ENCODE measurements at regions not wholly inside any gene's neighbourhood (a gene's known extent, or its start where the extent isn't known, plus 50 kb on each side); places are given as distances from the start of the nearest gene placed in this dataset.

- no peak overlapping the region for H2AFZ ChIP-seq (ENCODE audit: low read length)
- no peaks in the 10 kb centered on the region for H3K9me3 ChIP-seq (ENCODE audit: low read length)
- no peaks in the 10 kb centered on the region for H3K36me3 ChIP-seq (replicated peaks in 1 of 2; ENCODE audit: control insufficient read depth in 1 of 2, insufficient read depth in 2 of 2, low read length in 2 of 2)
- ATAC-seq (no peak), DNase-seq (ENCODE audit: low spot score) (no peak), FAIRE-seq (no peak)
- no peaks in the 10 kb centered on the region for H3K79me2 ChIP-seq (ENCODE audit: insufficient read depth, low read length)
- POLR2A ChIA-PET: no interaction called here
- intact Hi-C loops (cut with micrococcal nuclease; ENCODE audit: unreplicated experiment): no loop called here
- no peaks in the 10 kb centered on the region for H4K20me1 ChIP-seq (ENCODE audit: insufficient read depth, low read length)
- no peak for TF ChIP-seq ZNF562 (CRISPR knock-in tag; IDR thresholded peaks at IDR 0.05; ENCODE audit: borderline replicate concordance)
- TF ChIP-seq GATAD2A (CRISPR knock-in tag; IDR thresholded peaks at IDR 0.05): no peak
- TF ChIP-seq CCAR2 (optimal IDR thresholded peaks at IDR 0.05; ENCODE audit: low read depth, low read length): no peak
- TF ChIP-seq ZNF841 (CRISPR knock-in tag; IDR thresholded peaks at IDR 0.05; ENCODE audit: borderline replicate concordance): no peak
- no peak for TF ChIP-seq NCOA2 (CRISPR knock-in tag; IDR thresholded peaks at IDR 0.05)
- TF ChIP-seq GABPA (IDR thresholded peaks at IDR 0.05; ENCODE audit: low read depth, low read length): no peak
- no peak for TF ChIP-seq GABPA (CRISPR knock-in tag; IDR thresholded peaks at IDR 0.05; ENCODE audit: low read depth)
- TF ChIP-seq KLF16 (CRISPR knock-in tag; IDR thresholded peaks at IDR 0.05): no peak
- TF ChIP-seq ZSCAN29 (CRISPR knock-in tag; conservative IDR thresholded peaks at IDR 0.05): no peak
- TF ChIP-seq ZNF674 (CRISPR knock-in tag; IDR thresholded peaks at IDR 0.05; ENCODE audit: low read depth): no peak
- TF ChIP-seq ZNF7 (CRISPR knock-in tag; IDR thresholded peaks at IDR 0.05): no peak
- TF ChIP-seq ZBTB34 (CRISPR knock-in tag; IDR thresholded peaks at IDR 0.05): no peak
- TF ChIP-seq ZNF687 (CRISPR knock-in tag; IDR thresholded peaks at IDR 0.05): no peak
- H3K27me3 ChIP-seq (ENCODE audit: control insufficient read depth in 1 of 2, insufficient read depth in 2 of 2, low read length in 2 of 2): no peaks in the 10 kb centered on the region
- H3K9ac ChIP-seq (ENCODE audit: insufficient read depth, low read depth, low read length): no peak overlapping the region
- no peak overlapping the region for H3K4me2 ChIP-seq (ENCODE audit: low read depth, low read length)
- no peak overlapping the region for H3K27ac ChIP-seq (ENCODE audit: extremely low read length, insufficient read depth, low read length)
- no peak overlapping the region for H3K4me3 ChIP-seq (replicated peaks in 1 of 3; ENCODE audit: insufficient read depth in 1 of 3, low read depth in 2 of 3, low read length in 3 of 3)
- 46% methylated on average over 5 of the region's 5 CpGs for WGBS (ENCODE audit: low lambda C conversion rate)
- no TSS peak for BruUV-seq (replicated peaks)
- in situ Hi-C loops (cut with HindIII; ENCODE audit: extremely low pct_ligation_motif_present, low pct_unique_long_range_greater_than_20kb): no loop called here
- H3K4me1 ChIP-seq (ENCODE audit: insufficient read depth, low read length): no peaks in the 10 kb centered on the region
- CTCF ChIA-PET (ENCODE audit: low intra/inter-chr PET ratio, low total read pairs): no interaction called here
These were observed 577.0 kb upstream of the KCNMB2 start for GRCh38 chr3:177959188-177959587.
